ENCODE measurements at regions not wholly inside any gene's neighbourhood (a gene's known extent, or its start where the extent isn't known, plus 50 kb on each side); places are given as distances from the start of the nearest gene placed in this dataset.

DNA sequence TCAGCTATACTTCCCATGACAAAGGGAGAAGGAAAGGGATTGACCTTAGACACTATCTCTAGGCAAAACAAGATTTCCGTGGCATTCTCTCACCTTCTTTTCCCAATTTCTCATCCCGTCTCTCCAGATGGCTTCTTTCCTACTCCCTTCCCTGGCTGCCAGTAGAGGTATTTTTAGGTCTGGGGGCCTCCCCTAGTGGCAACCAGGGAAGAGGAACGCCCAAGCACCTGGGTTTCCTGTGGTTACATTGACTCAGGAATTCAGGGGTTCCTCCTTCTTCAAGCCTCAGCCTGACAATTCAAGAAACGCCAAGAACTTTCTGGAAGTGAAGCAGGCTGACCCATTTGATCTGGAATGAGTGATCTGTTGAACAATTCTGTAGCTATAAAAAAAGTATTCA is 111.5 kb upstream of the OSMR start:
- TF ChIP-seq, protein P1, sequence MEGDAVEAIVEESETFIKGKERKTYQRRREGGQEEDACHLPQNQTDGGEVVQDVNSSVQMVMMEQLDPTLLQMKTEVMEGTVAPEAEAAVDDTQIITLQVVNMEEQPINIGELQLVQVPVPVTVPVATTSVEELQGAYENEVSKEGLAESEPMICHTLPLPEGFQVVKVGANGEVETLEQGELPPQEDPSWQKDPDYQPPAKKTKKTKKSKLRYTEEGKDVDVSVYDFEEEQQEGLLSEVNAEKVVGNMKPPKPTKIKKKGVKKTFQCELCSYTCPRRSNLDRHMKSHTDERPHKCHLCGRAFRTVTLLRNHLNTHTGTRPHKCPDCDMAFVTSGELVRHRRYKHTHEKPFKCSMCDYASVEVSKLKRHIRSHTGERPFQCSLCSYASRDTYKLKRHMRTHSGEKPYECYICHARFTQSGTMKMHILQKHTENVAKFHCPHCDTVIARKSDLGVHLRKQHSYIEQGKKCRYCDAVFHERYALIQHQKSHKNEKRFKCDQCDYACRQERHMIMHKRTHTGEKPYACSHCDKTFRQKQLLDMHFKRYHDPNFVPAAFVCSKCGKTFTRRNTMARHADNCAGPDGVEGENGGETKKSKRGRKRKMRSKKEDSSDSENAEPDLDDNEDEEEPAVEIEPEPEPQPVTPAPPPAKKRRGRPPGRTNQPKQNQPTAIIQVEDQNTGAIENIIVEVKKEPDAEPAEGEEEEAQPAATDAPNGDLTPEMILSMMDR (IDR thresholded peaks at IDR 0.05; ENCODE audit: insufficient read depth, low read depth, low read length) = no peak
- TF ChIP-seq EZH2 (IDR thresholded peaks at IDR 0.05; ENCODE audit: insufficient read depth, low read length) = no peak

All from astrocyte (in vitro differentiated cells and primary cell).